ENCODE measurements at regions not wholly inside any gene's neighbourhood (a gene's known extent, or its start where the extent isn't known, plus 50 kb on each side); places are given as distances from the start of the nearest gene placed in this dataset.

DNA sequence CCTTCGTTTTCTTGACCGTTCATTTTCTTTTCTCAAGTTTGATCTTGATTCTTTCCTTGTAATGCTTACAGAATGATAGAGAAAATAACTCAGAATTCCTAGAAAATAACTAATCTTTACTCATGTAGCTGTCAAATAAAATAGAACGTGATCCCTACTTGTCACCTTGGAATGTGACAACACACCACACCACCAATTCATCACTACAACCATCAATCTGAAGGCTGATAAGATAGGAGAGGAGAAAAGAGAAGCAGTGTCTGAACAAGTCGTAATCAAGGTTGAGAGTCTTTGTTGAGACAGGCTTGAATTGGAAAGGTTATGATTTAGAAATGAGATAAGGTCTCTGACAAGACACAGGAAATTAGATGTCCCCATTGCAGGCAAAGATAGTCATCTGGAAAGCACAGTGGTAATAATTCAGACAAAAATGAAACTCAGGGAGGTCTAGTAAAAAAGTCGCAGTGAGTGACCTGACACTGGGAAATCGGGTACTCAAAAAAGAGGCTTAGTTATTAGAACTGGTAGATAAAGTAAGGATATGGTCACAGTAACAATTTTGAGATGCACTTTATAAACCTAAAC is 456.2 kb downstream of the FAT4 start:
- TF ChIP-seq, protein P1, sequence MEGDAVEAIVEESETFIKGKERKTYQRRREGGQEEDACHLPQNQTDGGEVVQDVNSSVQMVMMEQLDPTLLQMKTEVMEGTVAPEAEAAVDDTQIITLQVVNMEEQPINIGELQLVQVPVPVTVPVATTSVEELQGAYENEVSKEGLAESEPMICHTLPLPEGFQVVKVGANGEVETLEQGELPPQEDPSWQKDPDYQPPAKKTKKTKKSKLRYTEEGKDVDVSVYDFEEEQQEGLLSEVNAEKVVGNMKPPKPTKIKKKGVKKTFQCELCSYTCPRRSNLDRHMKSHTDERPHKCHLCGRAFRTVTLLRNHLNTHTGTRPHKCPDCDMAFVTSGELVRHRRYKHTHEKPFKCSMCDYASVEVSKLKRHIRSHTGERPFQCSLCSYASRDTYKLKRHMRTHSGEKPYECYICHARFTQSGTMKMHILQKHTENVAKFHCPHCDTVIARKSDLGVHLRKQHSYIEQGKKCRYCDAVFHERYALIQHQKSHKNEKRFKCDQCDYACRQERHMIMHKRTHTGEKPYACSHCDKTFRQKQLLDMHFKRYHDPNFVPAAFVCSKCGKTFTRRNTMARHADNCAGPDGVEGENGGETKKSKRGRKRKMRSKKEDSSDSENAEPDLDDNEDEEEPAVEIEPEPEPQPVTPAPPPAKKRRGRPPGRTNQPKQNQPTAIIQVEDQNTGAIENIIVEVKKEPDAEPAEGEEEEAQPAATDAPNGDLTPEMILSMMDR (IDR thresholded peaks at IDR 0.05; ENCODE audit: insufficient read depth, low read length), result no peak
- TF ChIP-seq SPI1 (IDR thresholded peaks at IDR 0.05; ENCODE audit: borderline replicate concordance, low read depth) (no peak), POLR2AphosphoS5 (IDR thresholded peaks at IDR 0.05; ENCODE audit: low read depth) (no peak)

Measured in HL-60 (cell line).